Urinary bladder (tissue), 3 donors: ENCODE measurements at regions not wholly inside any gene's neighbourhood (a gene's known extent, or its start where the extent isn't known, plus 50 kb on each side); places are given as distances from the start of the nearest gene placed in this dataset.

Source experiments
- DNase-seq: peaks from one replicate; pipeline ENCODE4 v3.0.0-alpha.2; 2015; ENCODE audit errors: extremely low spot score
- H3K27ac ChIP-seq: one replicate; pipeline ENCODE4 v1.5.1; 2013; ENCODE audit warnings: low read depth, mild to moderate bottlenecking, moderate library complexity
- H3K36me3 ChIP-seq: one replicate; pipeline ENCODE4 v1.6.1; 2013; ENCODE audit warnings: mild to moderate bottlenecking, moderate library complexity; ENCODE audit not compliant: insufficient read depth
- H3K4me1 ChIP-seq: one replicate; pipeline ENCODE4 v1.6.1; 2013; ENCODE audit warnings: mild to moderate bottlenecking, moderate library complexity; ENCODE audit not compliant: insufficient read depth
- H3K4me3 ChIP-seq: one replicate; pipeline ENCODE4 v1.5.1; 2013; ENCODE audit warnings: low read depth, low read length
- WGBS: extraction: QIAGEN DNeasy Blood & Tissue Kit; methylation state at CpG from one replicate; pipeline ENCODE4 v1.1.7; 2013; 5-methylcytosine and 5-hydroxymethylcytosine counted together
- donor health status: healthy with polysubstance abuse.
- donor health status: healthy.

DNA sequence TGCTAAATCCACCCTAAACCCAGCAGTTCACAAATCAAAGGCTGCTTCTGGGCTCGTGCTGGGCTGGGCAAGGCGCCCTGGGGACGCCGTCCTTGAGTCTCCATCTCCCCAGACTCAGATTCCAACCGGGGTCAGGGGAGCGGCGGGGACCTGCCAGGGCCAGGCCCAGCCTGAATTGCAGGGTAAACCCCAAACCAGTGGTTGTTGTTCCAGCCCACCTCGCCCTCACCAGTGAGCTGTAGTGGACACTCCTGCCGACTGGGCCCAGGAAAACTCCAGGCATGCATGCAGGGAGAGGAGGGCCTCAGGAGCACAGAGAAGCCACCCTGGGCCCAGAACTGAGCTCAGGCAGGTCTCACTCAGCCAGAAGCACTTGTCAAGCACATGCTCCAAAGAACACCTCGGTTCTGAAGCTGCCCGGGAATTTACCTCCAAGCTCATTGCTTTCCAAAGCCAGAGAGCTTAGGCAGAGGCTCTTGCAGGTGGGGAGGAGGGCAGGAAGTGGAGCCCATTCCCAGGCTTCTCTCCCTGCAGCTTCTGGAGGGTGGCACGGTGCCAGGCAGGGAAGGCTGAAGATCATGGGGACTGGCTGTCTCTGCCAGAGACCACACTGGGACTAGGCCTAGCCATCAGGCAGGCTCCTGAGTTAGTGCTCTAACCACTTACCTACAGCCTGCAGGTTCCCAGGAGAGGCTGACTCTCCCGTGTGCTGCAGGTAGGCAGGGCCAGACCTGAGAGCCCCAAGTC lies 437.0 kb downstream of the MATN1 start:
- Histone ChIP-seq H3K27ac (no peak overlapping the region), H3K4me3 (no peak overlapping the region), H3K36me3 (no peaks in the 10 kb centered on the region), H3K4me1 (no peaks in the 10 kb centered on the region)
- WGBS, result 65% methylated on average over 13 of the region's 13 CpGs
- no peak for DNase-seq

DNA sequence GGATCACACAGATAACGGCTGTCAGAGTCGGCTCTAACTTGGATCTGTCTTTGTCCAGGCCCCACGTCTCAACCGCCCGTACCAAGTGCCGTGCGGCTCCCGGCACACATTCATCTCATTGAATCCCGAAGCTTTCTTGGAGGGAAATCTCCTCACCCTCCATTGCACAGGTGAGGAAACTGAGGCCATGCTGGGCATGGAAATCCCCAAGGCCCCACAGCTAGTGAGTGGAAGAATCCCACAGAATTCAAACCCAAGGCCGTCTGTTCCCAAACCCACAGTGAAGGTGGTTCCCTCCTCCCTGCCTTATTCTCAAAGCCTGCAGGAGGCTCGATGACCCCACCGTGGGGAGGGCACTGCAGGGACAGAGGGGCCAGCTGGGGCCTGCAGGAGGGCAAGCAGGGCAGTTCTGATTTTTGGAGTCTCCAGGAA lies 437.9 kb downstream of the MATN1 start:
- Histone ChIP-seq H3K27ac (no peak overlapping the region), H3K36me3 (no peaks in the 10 kb centered on the region), H3K4me3 (no peak overlapping the region), H3K4me1 (no peaks in the 10 kb centered on the region)
- 84% methylated on average over 12 of the region's 12 CpGs for WGBS
- no peak for DNase-seq

DNA sequence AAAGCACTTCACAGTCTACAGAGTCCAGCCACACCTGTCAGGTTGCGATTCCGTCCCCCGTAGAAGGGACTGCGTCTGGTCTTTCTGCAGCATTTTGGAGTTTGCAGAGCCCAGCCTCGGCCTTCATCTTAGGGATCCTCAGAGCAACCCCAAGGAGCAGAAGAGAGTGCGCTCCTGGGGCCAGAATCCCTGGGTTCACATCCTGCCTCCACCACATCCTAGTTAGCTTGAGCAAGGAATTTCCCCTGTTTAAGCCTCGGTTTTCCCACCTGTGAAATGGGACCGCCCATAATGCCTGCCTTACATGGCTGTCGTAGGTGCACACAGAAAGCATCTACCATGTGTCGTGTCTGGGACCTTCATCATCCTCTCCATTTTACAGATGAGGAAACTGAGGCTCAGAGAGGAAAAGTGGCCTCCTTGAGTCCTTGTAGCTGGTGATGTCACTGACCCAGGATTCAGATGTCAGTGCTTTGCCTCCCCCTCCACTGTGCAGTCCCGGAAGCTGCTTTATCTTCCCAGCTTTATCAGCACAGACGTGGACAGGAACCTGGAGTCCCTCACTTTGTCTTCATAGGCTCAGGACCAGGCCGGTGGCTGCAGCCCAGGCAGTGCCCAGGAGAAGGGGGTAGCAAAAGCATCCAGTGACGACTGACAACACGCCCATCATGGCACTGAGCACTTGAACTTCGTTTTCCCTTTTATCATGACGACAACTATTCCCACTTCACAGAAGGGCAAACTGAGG lies 438.5 kb downstream of the MATN1 start:
- H3K4me3 ChIP-seq, result no peak overlapping the region
- H3K27ac ChIP-seq, result no peak overlapping the region
- WGBS, result 87% methylated on average over 17 of the region's 17 CpGs
- DNase-seq, result no peak
- no peaks in the 10 kb centered on the region for H3K36me3 ChIP-seq
- H3K4me1 ChIP-seq, result no peaks in the 10 kb centered on the region

DNA sequence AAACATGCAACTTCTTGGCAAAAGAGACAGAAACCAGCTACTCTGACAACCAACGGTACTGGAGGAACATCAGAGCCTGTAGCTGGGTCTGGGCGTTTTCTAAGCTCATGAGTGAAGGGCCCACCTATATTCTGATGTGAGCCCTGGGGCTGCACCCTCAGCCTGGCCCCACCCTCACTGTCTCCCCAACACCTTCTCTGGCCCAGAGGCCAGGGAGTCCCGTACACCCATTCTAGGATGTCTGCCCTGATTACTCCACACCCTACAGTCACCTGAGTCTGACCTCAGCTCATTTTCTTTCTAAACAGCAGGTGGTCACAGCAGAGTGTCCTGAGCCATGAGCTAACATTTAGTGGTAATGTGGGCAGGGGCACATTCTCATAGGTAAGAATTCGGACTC lies 439.2 kb downstream of the MATN1 start:
- Histone ChIP-seq H3K27ac (no peak overlapping the region), H3K4me1 (no peaks in the 10 kb centered on the region), H3K36me3 (no peaks in the 10 kb centered on the region), H3K4me3 (no peak overlapping the region)
- DNase-seq, result no peak
- WGBS, result 66% methylated on average over 4 of the region's 4 CpGs

DNA sequence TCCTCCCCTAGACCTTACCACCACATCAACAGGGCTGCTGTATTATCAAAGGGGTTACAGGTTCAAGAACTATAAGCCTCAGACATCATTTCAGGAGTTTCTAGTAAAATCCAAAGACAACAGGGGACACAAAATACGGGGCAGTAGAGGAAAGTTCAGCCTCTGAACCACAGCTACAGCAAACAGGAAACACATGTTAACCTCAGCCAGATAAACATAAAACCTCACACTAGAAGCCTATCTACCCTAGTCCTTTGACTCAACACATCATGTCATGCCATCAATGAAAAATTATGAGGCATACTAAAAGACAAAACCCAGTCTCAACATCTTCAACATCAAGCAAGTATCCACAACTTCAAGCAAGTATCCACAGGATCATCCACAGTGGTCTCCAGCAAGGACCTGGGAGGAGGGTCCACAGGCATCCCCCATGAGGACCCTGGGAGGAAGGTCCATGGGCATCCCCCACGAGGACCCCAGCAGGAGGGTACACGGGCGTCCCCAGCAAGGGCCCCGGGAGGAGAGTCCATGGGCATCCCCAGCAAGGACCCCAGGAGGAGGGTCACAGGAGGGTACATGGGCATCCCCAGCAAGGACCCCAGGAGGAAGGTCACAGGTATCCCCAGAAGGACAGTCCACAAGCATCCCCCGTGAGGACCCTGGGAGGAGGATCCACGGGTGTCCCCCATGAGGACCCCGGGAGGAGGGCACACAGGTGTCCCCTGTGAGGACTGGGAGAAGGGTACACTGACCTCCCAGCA lies 440.0 kb downstream of the MATN1 start:
- DNase-seq, result no peak
- Histone ChIP-seq H3K4me1 (no peaks in the 10 kb centered on the region), H3K4me3 (no peak overlapping the region), H3K27ac (no peak overlapping the region), H3K36me3 (no peaks in the 10 kb centered on the region)
- WGBS, result 86% methylated on average over 8 of the region's 8 CpGs

DNA sequence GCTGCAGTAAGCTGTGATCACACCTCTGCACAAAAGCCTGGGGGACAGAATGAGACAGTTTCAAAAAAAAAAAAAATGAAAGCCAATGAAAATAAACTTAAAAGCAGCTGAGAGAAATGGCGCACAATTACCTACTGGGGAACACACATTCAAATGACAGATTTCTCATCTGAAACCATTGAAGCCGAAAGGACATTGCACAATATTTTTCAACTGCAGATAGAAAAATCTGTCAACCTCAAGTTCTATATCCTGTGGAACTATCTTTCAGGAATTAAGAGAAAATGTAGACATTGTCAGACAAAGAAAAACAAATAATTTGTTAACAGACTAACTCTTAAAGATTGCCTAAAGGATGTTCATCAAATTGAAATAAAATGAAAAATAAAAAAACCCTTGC lies 442.8 kb downstream of the MATN1 start:
- no peak for DNase-seq
- WGBS, result 92% methylated on average over 2 of the region's 2 CpGs
- no peaks in the 10 kb centered on the region for H3K36me3 ChIP-seq
- H3K4me1 ChIP-seq, result no peaks in the 10 kb centered on the region
- H3K27ac ChIP-seq, result no peak overlapping the region
- no peak overlapping the region for H3K4me3 ChIP-seq

DNA sequence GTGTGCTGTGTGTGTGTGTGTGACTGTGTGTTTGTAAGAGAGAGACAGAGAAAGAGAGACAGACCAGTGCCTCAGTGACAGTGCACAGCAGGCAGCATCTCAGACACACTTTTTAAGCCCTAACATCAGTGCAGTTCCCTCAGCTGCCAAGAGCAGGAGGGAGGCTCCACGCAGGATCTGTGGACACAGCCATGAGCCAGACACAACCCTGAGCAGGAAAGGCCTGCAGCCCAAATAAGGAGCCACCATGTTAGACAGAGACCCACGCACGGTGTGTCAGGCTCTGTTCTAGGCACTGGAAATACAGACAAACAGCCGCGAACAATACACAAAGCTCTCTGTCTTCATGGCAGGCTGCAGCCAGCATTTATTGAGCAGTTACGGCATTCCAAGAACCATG lies 445.5 kb downstream of the MATN1 start:
- no peaks in the 10 kb centered on the region for H3K4me1 ChIP-seq
- DNase-seq, result no peak
- 71% methylated on average over 6 of the region's 6 CpGs for WGBS
- H3K4me3 ChIP-seq, result no peak overlapping the region
- H3K36me3 ChIP-seq, result peaks cover 1% of the 10 kb centered on the region
- H3K27ac ChIP-seq, result no peak overlapping the region

DNA sequence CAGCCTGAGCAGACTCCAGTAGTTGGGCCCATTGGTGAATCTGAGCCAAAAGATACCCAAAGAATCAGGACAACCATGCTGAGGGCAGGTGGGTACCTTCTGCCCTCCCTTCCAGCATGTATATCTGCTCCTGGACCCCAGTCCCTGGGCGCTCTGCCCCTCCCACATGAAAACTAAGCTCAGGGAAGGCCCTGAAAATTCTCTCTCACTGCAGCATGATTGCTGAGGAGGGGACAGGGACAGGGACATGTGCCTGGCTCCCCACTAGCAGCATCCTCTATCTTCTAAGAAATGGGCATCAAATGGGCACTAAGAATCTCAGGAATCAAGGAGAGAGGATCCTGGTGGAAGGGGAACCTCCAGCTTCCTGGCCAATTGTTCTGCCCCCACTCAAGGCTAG lies 446.0 kb downstream of the MATN1 start:
- Histone ChIP-seq H3K4me1 (no peaks in the 10 kb centered on the region), H3K27ac (no peak overlapping the region), H3K4me3 (no peak overlapping the region), H3K36me3 (peaks cover 1% of the 10 kb centered on the region)
- no peak for DNase-seq
- WGBS, result 93% methylated on average over 1 of the region's 1 CpG

DNA sequence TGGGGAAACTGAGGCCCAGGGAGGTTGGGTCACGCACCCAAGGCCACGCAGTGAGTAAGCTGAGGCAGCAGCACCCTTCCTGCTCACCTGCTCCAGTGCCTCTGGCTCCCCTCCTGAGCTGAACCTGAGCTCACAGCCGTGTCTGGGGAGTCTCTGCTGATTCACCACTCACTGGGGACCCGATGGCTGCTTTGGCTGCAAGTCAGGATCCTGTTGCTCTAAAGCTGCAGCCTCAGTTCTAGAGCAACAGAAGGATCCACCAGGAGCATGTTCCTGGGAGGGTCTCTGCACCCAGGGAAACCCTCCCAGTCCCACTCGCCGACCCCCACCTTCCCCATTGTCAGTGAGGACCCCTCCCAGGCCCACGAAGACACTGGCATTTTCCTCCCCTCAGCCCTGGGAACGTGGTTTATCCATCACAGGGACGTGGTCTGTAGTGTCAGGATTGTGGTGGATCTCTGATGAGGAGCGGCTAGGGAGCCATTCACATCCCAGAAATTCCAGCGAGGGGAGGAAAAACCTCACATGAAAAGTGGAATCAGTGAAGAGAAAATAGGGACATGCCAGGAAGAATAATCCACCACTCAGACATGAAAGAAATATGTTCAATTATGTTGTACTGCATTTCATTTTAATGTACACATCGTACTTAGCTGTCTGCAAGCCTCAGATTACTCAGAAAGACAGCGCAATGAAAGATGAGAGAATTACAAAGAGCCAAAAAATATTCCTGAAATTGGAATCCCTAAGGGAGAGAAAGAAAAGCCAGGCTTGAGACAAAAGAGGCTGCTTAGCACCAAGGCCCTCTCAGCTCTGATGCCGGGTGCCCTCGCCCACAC lies 447.2 kb downstream of the MATN1 start:
- WGBS, result 71% methylated on average over 15 of the region's 15 CpGs

DNA sequence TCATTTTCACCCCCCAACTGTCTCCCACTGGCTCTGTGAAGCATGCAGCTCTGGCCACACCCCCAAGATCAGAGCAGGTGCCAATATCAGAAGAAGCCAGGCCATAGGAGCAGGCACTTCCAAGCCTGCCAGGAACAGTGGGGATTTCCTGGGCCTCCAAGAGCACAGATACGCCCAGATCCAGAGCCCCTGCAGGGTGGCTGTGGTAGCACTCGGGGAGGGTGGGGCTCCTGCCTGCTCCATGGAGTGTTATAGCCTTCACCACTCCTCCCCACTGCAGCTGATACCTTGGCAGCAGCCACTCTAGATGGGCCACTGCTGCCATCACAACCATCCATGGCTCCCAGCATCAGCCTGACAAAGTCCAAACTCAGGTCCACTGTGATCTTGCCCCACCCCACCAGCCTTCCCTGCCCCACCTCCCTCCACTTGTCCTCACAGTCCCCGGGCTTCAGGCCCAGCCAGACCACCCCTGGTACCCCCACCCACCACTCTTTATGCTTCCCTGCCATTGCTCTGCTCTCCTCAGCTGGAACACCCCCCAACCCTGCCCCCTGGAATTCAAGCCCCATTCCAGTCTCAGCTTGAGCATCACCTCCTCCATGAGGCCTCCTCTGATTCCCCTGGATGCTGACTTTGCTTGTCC lies 448.3 kb downstream of the MATN1 start:
- Histone ChIP-seq H3K27ac (no peak overlapping the region), H3K36me3 (peaks cover 1% of the 10 kb centered on the region), H3K4me1 (no peaks in the 10 kb centered on the region), H3K4me3 (no peak overlapping the region)
- 61% methylated on average over 3 of the region's 3 CpGs for WGBS
- DNase-seq, result no peak

More for the DNA sequence above, 447.2 kb downstream of the MATN1 start:
- Histone ChIP-seq H3K4me1 (no peaks in the 10 kb centered on the region), H3K27ac (no peak overlapping the region), H3K4me3 (no peak overlapping the region), H3K36me3 (peaks cover 1% of the 10 kb centered on the region)
- no peak for DNase-seq

DNA sequence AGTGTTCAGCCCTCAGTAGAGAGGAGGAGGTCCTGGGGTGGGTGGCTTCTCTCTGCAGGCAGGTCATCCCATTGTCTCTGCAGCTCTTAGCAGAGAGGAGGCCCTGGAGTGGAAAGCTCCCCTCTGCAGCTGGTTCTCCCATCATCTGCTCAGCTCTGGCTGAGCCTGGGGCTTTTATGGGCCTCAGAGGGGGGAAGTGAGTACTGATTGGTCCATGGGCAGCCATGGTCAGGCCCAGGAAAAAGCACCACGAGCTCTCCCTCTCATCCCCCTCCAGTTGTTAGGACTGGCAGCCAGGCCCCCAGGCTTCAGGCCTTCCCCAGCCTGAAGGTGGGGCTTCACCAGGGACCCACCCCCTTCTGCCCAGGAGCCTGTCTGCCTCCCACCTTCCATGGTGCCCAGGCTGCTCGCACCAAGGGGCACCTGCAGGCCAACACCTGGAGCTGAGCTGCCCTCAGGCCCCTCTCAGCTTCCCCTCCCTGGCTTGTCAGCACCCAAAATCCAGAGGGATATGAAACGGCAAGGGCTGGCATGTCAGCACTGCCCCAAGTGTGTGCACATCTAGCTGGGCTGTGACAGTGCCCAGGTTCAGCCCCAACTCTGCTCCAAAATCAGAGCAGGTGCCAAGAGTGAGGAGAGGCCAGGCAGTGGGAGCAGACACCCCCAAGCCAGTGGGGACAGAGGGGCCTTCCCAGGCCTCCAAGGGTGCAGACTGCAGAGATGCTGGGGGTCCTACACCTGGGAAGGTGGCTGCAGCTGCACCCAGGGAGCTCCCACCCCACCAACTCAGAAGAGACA lies 449.0 kb downstream of the MATN1 start:
- Histone ChIP-seq H3K4me1 (no peaks in the 10 kb centered on the region), H3K27ac (no peak overlapping the region), H3K36me3 (peaks cover 1% of the 10 kb centered on the region), H3K4me3 (no peak overlapping the region)
- DNase-seq, result no peak
- 71% methylated on average over 3 of the region's 3 CpGs for WGBS

DNA sequence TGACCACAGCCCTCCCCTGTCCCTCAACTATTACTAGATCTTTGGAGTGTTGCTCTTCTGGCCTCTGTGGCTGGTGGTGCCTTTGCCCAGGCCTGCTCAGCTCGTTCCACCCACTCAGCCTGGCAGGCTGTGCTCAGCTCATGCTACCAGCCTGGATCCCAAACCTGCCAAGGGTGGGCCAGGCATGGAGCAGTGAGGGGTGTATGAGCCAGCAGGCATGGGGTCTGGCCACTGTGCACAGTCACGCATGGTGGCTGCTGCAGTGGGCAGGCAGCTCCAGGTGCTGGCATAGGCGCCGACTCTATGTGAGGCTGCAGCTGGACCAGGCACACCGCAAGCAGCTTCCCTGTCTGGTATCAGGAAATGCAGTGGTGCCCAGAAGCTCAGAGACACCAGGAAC lies 449.9 kb downstream of the MATN1 start:
- 89% methylated on average over 5 of the region's 5 CpGs for WGBS
- DNase-seq, result no peak
- Histone ChIP-seq H3K4me3 (no peak overlapping the region), H3K27ac (no peak overlapping the region), H3K4me1 (no peaks in the 10 kb centered on the region), H3K36me3 (peaks cover 1% of the 10 kb centered on the region)
